GM18907 (cell line): ENCODE measurements at regions not wholly inside any gene's neighbourhood (a gene's known extent, or its start where the extent isn't known, plus 50 kb on each side); places are given as distances from the start of the nearest gene placed in this dataset.

Experiments
- ATAC-seq: cut with Tn5 transposase; IDR thresholded peaks from one replicate; pipeline ENCODE4 v1.9.1; 2021; ENCODE audit warnings: mild to moderate bottlenecking, moderate library complexity; ENCODE audit not compliant: unreplicated experiment

DNA sequence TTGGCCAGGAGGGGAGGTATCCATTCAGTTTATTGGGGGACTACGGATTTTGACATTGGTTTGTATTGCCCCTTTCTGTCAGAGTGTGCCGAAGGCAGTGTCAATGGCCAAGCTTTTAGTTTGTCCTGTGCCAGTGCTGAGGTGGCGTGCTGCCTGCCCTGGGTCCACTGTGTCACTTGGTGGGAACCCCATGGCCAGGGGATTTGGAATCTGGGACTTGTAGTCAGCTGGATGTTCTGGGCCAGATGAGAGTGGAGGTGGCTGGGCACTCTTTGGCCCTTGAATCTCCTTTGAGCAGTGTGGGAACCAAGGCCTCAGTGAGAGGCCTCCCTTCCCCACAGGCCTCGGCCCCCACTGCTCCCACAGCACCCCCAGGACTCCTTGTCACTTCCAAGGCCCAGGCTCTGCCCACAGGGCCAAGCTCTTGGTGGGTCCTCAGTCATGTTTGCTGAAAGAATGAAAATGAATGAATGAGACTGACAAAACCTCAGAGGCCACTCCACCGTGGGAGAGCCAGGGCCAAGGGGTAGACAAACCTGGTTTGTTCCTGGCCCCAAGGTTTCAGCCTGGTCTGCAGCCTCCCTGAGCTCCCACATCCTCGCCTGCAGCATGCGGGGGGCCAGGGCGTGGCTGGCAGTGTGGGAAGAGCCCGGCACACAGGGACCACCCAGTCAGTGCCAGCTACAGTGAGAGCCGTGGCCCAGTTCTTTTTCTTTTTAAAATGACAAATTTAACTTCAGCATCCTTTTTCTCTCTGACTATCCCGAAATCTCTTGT lies 412.2 kb downstream of the MATN1 start:
- ATAC-seq = no peak

DNA sequence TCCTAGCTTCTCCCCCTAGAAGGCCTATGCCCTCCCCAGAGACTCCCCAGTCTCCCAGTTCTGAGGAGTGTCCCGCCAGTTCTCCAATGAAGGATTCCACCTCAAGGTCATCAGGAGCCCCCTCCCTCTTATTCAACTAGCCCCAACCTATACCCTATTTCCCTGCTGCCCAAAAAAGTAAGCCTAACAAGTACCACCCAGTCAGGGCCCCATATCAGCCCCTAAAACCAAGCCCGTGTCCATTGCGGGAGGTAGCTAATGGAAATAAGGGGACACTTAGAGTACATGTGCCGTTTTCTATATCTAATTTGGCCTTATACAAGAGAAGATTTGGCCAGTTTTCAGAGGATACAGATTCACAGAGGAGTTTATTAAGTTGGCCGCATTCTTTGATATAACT lies 416.2 kb downstream of the MATN1 start:
- no peak for ATAC-seq

DNA sequence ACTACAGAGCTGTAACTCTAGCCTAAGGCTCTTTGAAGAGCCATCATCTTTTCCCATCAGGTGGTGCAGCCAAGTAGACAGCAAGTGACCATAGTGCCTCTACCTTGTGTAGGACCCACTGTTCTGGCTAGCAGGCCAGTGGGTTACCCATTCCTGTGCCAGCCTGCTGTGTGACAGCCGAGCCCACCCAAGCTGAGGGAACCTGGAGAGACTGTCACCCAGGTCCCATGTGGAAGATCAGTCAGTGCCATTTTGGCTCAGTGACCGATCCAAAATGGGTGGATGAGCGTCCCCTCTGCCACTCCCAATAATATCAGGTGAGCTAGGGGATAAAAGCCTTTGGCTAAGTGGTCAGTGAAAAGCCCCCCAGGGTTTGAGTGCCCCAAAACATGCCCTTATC lies 417.9 kb downstream of the MATN1 start:
- ATAC-seq = no peak

DNA sequence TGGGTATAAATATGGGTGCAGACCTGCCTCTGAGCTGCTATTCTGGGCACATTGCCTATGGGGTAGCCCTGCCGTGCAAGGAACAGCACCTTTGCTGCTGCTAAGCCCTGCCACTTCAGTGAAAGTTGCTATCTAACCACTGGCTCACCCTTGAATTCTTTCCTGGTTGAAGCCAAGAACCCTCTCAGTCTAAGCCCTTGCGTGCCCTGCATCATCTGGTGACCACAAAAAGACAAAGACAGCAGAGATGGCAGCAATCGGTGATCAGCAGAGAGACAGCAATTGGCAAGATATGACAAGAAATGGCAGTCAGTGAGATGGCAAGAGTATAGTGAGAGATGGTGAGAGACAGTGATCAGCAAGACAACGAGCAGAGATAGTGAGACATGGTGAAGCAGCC lies 418.3 kb downstream of the MATN1 start:
- no peak for ATAC-seq

DNA sequence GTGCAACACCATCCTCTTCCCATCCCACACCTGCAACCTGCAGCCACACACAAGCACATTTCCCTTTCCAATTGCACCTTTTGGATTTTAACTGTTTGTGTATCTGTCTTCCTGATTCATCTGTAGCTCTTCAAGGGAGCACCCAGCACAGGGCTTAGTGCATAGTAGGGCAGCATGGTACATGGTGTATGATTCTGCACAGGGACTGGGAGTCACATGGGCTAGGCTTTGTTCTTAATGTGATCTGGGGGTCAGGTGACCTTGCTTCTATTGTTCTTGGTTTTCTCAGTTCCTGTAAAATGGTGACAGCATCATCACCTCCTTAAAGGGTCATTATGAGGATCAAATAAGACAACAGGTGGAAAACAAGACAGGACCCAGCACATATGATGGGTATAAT lies 419.3 kb downstream of the MATN1 start:
- no peak for ATAC-seq

DNA sequence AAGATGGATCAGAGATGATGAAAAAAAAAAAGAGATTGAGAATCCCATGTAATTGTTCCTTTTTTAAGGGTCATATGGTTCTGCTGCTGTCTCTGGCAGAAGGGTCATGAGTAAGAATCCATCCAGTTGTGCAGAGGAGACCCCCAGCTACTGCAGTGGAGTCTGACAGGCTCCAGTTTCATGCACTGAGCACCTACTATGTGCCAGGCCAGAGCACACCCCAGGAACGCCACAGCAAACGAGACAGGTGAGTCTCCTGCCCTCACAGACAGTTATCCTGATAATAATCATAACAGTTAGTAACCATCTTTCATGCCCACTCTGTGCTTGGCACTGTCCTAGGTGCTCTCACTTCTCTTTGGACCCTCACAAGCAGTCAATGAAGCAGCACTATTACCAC lies 420.0 kb downstream of the MATN1 start:
- no peak for ATAC-seq

DNA sequence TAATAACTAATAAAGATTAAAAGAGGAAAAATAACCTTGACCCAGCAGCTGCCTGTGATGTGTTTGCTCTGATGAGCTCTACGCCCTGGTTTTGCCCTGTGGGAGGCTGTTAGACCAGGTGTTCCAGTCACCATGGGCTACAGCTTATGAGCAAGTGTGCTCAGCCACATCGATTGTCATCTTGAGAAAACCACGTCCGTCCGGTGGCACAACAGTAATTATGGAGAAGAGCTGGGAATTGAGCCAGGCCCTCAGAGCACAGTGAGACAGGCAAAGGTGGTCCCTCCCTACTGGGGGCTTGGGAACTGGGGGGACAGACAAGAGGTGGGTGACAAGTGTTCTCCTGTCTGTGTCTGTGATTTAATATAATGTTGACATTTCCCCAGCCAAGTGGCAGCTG lies 420.5 kb downstream of the MATN1 start:
- no peak for ATAC-seq

DNA sequence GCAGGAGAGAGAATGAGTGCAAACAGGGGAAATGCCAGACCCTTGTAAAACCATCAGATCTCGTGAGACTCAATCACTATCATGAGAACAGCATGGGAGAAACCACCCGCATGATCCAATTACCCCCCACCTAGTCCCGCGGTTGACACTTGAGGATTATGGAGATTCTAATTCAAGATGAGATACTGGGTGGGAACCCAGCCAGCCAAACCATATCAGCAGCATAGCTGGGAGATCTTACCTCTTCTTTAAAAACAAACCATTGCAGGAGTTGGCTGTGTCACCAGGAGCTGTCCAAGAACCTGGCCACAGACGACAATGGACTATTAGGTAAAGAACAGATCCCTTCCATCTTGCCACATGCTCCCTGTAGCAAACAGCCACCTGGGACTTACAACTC lies 422.7 kb downstream of the MATN1 start:
- ATAC-seq = no peak

DNA sequence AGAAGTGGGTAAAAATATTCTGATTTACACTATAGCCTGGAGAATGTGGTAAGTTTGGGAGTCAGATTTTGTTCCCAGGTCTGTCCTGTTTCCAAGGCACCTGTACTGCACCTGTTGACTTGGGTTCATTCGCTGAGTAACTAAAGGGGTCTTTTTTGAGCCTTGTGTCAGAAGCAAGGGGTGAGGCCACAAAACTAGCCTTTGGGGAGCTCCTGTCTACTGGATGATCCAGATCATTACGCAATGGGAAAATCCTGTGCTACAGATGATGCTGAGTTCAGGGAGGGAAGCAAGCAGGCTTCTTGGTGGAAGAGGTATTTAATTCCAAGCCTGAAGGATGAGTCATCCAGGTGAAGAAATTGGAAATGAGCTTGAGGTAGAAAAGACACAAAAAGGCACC lies 424.0 kb downstream of the MATN1 start:
- ATAC-seq = no peak

DNA sequence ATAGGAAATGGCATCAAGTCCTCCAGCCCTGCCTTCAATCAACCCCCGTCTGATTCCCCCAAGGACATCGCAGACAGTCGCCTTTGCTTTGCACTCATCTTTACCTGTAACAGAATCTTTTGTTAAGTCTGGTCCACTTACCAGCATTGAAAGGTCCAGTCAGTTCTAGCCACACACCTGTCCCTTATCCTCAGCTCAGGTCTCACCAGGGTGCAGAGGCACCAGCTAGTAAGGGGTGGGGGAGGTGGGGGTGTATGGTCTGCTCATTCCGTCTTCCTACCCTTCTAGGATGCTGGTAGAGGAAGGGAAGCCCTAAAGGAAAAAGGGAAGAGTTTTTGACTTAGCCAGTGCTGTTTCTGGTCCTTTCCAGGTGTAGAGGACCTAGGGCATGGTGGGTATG lies 427.7 kb downstream of the MATN1 start:
- ATAC-seq = no peak

DNA sequence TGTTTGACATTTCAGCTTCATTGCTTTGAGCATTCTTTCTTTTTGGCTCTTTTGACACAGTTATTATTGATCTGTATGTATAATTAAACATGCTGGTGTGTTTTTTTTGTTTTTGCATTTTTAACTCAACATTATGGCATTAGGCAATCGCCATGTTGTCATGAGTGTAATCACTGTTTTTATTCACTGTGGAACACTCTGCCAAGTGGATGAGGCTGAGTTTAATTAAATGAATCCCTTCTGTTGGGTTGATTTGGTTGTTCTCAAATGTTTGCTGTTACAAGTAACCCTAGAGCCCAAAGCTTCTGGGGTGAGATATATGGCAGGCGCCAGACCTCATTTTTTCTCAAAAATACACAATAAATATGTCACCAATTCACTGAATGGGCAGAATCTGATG lies 428.1 kb downstream of the MATN1 start:
- ATAC-seq = no peak

DNA sequence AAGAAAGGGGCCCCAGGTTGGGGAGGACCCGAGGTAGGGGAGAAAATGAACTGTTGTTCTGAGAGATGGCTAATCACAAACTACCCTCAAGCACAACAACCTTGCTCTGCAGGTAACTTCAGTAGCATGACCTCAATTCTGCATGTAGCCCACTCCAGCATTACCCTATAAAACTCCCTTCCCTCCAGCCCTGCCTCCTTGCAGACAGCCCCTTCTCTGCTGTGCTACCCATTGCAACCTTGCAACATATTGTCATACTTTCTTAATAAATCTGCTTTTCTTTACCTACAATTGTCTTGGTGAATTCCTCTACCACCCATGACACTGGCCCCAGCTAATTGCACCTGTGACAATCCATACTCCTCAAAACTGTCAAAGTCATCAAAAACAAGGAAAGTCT lies 428.9 kb downstream of the MATN1 start:
- no peak for ATAC-seq

DNA sequence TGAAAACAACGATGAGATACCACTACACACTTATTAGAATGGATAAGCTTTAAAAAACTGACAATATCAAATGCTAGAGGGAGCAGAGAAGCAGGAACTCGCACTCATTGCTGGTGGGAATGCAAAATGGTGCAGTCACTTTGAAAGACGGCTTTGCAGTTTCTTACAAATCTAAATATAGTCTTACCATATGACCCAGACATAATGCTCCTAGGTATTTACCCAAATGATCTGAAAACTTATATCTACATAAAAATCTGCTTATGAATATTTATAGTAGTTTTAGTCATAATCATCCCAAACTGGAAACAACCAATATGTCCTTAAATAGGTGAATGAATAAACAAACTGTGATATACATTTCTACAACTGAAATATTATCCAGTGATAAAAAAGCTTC lies 430.9 kb downstream of the MATN1 start:
- no peak for ATAC-seq

DNA sequence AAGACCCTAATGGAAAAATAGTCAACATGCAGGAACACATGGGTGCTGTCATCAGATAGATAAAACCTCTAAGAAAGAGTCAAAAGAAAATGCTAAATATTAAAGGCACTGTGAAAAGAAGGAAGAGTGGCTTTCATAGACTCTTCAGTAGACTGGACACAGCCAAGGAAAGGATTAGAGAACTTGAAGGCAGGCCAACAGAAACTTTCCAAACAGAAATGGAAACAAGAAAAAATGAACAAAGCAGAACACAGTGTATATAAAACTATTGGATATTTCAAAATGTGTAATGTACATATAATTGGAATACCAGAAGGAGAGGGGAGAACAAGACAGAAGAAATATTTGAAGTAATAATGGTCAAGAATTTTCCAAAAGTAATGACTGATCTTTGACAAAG lies 431.9 kb downstream of the MATN1 start:
- ATAC-seq = no peak

DNA sequence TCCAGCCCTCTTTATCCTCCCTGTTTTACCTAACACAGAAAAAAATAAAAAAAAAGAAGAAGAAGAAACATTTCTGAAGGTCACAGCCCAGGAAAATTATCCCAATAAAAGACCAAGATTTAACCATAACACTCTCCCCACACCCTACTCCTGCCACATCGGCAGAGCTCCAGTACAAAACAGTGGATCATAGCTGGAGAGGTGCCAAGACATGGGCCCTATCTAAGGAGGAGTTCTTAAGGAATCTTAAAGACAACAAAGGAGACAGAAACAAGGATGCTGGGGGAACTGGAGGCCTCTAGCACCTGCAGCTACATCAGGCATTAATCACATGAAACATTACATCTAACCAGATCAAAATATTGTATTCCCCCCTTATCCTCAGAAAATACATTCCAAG lies 432.8 kb downstream of the MATN1 start:
- ATAC-seq = no peak

DNA sequence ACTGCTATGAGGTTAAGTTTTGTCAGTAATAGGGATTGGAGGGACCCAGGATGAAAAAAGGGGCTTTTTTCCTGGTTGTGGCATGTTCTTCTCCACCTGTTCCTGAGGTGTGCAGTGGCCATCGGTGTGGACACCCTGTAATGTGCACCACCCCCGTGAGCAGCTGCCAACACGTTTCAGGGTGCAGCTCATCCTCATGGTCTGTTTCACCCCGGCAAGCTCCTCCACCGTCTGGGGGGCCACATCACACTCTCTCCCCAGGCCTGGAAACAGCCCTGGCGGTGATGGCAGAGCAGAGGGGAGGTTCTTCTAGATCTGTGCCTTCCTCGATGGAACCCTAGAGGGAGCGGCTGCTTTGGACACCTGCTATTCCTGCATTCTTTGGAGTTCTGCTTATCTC lies 435.4 kb downstream of the MATN1 start:
- ATAC-seq = no peak

DNA sequence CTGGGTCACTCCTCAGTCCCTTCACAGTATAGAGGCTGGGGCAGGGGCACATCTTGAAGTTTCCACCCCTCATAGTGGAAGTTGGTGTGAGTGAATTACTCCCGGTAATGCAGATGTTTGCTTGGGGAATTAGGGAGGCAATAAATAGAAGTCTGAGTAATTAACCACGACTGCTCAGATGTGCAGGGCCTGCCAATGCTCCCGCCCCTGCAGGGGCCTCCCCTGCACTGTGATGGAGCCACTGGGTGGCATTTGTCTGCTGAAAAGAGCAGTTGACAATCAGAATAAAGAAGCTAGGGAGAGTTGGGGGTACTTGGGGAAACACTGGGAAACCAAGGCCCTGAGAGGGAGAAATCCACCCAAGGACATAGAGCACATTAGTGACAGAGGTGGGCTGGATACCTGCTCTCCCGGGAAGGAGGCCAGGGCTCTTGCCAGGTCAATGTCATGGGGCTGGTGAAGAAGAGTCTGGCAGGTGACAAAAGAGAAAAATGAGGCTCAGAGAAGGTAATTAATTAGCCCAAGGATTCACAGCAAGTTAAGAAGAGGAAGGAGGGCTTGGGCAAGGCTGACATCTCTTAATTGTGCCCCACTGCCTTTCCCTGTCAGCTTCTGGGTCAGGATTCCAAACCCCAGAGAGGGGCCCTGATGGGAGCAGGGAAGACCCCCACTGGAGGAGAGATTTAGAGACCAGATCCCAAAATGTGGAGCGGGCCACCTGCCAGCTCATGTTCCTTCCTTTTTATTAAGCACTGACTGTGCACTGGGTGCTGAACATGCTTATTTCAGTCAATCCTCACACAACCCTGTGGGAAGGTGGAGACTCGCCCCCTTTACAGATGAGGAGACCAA lies 436.2 kb downstream of the MATN1 start:
- ATAC-seq = no peak

DNA sequence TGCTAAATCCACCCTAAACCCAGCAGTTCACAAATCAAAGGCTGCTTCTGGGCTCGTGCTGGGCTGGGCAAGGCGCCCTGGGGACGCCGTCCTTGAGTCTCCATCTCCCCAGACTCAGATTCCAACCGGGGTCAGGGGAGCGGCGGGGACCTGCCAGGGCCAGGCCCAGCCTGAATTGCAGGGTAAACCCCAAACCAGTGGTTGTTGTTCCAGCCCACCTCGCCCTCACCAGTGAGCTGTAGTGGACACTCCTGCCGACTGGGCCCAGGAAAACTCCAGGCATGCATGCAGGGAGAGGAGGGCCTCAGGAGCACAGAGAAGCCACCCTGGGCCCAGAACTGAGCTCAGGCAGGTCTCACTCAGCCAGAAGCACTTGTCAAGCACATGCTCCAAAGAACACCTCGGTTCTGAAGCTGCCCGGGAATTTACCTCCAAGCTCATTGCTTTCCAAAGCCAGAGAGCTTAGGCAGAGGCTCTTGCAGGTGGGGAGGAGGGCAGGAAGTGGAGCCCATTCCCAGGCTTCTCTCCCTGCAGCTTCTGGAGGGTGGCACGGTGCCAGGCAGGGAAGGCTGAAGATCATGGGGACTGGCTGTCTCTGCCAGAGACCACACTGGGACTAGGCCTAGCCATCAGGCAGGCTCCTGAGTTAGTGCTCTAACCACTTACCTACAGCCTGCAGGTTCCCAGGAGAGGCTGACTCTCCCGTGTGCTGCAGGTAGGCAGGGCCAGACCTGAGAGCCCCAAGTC lies 437.0 kb downstream of the MATN1 start:
- no peak for ATAC-seq

DNA sequence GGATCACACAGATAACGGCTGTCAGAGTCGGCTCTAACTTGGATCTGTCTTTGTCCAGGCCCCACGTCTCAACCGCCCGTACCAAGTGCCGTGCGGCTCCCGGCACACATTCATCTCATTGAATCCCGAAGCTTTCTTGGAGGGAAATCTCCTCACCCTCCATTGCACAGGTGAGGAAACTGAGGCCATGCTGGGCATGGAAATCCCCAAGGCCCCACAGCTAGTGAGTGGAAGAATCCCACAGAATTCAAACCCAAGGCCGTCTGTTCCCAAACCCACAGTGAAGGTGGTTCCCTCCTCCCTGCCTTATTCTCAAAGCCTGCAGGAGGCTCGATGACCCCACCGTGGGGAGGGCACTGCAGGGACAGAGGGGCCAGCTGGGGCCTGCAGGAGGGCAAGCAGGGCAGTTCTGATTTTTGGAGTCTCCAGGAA lies 437.9 kb downstream of the MATN1 start:
- no peak for ATAC-seq

DNA sequence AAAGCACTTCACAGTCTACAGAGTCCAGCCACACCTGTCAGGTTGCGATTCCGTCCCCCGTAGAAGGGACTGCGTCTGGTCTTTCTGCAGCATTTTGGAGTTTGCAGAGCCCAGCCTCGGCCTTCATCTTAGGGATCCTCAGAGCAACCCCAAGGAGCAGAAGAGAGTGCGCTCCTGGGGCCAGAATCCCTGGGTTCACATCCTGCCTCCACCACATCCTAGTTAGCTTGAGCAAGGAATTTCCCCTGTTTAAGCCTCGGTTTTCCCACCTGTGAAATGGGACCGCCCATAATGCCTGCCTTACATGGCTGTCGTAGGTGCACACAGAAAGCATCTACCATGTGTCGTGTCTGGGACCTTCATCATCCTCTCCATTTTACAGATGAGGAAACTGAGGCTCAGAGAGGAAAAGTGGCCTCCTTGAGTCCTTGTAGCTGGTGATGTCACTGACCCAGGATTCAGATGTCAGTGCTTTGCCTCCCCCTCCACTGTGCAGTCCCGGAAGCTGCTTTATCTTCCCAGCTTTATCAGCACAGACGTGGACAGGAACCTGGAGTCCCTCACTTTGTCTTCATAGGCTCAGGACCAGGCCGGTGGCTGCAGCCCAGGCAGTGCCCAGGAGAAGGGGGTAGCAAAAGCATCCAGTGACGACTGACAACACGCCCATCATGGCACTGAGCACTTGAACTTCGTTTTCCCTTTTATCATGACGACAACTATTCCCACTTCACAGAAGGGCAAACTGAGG lies 438.5 kb downstream of the MATN1 start:
- ATAC-seq = no peak

DNA sequence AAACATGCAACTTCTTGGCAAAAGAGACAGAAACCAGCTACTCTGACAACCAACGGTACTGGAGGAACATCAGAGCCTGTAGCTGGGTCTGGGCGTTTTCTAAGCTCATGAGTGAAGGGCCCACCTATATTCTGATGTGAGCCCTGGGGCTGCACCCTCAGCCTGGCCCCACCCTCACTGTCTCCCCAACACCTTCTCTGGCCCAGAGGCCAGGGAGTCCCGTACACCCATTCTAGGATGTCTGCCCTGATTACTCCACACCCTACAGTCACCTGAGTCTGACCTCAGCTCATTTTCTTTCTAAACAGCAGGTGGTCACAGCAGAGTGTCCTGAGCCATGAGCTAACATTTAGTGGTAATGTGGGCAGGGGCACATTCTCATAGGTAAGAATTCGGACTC lies 439.2 kb downstream of the MATN1 start:
- ATAC-seq = no peak
